ENCODE measurements at regions not wholly inside any gene's neighbourhood (a gene's known extent, or its start where the extent isn't known, plus 50 kb on each side); places are given as distances from the start of the nearest gene placed in this dataset.

DNA sequence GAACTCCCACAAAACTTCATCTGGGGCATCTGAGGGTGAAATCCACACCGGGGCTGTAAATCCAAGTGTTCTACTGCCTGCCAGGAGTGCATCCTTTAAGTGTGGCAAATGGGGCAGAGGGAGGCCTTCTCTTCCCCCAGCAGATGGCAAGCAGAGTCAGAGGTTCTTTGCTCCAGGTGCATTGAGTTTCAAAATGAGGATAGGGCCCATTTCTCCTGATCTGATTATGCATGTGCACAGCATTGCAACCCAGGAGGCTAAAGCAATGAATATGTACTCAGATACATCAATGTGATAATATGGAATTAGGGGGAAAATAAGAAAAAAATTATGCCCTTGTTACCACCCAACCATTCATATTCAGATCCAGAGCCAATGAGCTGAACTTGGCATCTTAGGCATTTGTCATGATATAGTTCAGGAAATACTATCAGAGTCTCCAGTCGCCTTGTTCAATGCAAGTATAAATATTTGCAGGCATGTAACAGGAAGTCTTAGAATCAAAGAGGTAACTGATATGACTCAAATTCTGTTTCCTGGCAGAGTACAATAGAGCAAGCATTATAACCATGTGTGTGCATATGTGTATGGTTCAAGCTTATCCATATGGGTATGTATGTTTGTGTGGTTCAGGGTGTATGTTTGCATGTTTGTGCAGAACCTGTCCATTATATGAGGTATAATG, 473.8 kb upstream of the PKN2 start:
- FAIRE-seq (no peak), DNase-seq (ENCODE audit: insufficient read length, low spot score) (no peak)
- no peak for TF ChIP-seq POLR2A (IDR thresholded peaks at IDR 0.05; ENCODE audit: low read depth, low read length)

DNA sequence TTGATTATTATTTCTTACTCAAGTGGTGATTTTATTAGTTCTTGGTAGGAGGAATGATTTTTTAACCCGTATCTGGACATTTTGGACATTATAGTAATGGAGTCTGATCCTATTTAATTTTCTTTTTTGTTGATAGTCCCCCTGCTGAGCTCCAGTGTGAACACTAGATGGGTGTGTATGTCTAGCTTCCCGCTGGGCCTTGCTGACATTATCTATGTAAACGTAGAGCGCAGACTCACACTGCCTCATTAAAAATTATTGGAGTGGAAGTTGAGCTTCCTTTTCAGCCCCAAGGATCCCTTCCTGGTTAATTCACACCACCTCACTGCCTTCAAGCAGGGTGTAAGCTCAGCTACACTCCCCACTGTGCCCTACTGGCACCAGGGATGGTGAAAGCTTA, 467.6 kb upstream of the PKN2 start:
- FAIRE-seq (no peak), DNase-seq (ENCODE audit: insufficient read length, low spot score) (no peak)
- TF ChIP-seq POLR2A (IDR thresholded peaks at IDR 0.05; ENCODE audit: low read depth, low read length), result no peak

DNA sequence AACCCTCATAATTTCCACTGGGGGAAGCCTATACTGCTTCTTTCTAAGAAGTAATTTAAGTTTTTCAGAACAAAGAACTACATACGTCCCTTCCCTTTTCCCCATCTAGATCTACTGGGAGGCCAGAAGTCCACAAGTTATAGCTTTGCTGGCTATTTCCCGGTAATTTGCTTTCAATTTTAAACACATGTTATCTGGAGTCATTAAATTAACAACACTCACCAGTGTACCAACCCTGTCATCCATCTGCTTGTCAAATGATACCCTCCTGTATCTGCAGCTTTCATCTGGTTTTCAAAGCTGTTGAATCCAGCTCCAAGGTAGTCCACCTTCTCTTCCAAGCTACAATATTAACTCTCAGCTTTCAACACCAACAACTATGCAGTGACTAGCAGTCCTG, 466.7 kb upstream of the PKN2 start:
- no peak for DNase-seq (ENCODE audit: insufficient read length, low spot score)
- TF ChIP-seq POLR2A (IDR thresholded peaks at IDR 0.05; ENCODE audit: low read depth, low read length), result no peak
- FAIRE-seq, result no peak

DNA sequence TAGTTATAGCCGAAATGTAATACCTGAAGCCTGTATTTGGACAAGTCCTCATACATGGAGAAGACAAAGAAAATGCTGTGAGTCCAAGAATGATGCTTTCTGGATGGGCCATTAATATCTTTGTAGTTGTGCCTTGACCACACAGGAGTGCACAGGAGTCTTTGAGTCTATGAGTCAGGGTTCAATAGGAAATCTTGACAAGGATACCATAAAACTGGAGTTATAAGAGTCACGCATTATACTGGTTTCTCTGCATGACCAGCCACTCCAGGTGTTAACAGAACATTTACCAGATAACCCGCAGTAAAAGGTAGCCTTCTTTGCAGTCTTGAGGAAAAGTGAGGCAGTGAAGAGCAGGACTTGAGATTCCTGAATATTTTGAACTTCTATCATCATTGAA, 464.6 kb upstream of the PKN2 start:
- no peak for TF ChIP-seq POLR2A (IDR thresholded peaks at IDR 0.05; ENCODE audit: low read depth, low read length)
- FAIRE-seq, result no peak
- DNase-seq (ENCODE audit: insufficient read length, low spot score), result no peak

DNA sequence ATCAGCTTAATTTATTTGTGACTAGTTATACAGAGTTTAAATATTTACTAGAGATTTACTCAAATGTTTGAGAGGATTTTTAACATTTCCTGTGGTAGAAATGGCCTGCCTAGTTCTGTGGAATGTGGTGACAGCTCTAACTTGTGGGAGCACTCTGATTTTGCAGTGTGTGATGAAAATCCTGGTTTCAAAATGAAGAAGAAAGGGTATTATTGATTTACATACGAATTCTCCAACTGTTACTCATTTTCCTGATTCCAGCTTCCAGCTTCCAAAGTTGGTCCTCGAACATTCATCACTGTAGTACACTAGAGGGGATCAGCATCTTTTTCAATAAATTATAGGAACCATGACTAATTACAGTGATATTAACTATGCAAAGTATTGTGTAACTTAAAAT, 462.7 kb upstream of the PKN2 start:
- no peak for FAIRE-seq
- DNase-seq (ENCODE audit: insufficient read length, low spot score), result no peak
- TF ChIP-seq POLR2A (IDR thresholded peaks at IDR 0.05; ENCODE audit: low read depth, low read length), result no peak

DNA sequence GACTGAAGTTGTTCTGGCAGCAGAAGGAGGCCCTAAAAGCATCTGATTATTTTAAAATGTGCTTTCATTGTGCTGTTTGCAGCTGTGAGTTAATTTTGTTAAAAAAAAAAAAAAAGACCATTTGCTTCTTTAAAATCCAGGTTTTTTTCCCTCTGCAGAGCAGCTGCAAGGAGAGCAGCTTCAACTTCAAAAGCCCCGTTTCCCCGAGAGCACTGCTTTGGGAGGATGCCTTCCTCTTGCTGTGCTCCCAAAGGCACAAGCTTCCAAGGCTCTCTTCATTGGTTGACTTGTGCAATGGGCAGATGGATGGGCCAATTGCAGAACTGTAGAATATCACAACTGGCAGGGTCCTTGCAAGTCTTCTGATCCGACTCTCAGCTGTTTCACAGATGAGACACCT, 459.2 kb upstream of the PKN2 start:
- FAIRE-seq, result no peak
- no peak for TF ChIP-seq POLR2A (IDR thresholded peaks at IDR 0.05; ENCODE audit: low read depth, low read length)
- DNase-seq (ENCODE audit: insufficient read length, low spot score), result no peak

DNA sequence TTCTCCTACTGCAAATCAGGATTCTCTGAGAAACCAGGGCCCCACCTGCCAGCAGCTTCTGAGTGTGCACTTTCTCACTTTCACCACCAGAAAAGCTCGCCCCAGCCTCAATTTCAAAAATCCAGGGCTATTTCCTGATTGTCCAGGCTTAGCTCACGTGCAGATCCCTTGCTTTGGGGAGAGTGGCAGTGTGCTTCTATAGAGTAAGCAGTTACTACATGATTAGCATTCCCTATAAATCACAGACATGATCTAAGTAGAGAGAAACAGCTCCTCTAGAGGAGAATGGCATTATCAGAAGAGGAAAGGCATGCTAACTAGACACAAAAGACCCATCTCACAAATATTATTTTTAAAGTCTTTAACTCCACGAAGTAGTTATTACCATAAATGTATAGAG, 456.0 kb upstream of the PKN2 start:
- TF ChIP-seq POLR2A (IDR thresholded peaks at IDR 0.05; ENCODE audit: low read depth, low read length), result no peak
- no peak for DNase-seq (ENCODE audit: insufficient read length, low spot score)
- no peak for FAIRE-seq

DNA sequence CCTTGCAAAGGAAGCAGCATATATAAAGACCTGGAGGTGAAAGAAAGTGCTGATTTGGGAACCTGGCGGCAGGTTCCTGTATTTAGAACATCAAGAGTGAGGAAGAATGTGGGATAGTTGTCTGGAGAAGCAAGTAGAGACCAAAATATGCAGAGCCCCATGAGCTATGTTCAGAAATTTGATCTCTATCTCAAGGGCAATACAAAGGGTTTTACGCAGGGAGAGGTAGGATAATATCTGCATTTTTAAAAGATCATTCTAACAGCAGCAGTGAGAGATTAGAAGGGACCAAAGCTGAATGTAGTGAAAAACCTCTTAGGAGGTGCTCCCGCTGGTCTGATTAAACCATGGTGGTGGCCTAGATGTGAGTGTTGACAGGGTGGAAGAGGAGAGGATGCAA, 453.9 kb upstream of the PKN2 start:
- no peak for TF ChIP-seq POLR2A (IDR thresholded peaks at IDR 0.05; ENCODE audit: low read depth, low read length)
- DNase-seq (ENCODE audit: insufficient read length, low spot score) (no peak), FAIRE-seq (no peak)

DNA sequence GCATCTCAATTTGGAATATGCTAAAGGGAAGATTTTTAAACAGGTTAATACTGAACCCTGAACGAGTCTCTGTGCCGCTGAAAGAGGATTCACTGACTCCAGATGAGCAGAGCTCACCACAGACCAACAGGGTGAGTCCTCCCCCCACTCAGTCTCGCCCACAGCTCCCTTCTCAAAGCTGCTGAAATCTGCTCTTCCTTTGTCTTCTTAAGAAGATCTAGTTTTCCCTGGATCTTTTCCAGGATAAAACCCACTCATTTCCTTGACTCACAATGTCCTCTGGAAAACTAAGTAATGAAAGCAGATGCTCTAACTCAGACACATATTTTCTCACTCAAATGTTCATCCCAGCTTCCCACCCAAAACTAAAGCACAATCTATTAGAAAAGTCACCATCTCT, 447.0 kb upstream of the PKN2 start:
- TF ChIP-seq POLR2A (IDR thresholded peaks at IDR 0.05; ENCODE audit: low read depth, low read length), result no peak
- FAIRE-seq (no peak), DNase-seq (ENCODE audit: insufficient read length, low spot score) (no peak)

DNA sequence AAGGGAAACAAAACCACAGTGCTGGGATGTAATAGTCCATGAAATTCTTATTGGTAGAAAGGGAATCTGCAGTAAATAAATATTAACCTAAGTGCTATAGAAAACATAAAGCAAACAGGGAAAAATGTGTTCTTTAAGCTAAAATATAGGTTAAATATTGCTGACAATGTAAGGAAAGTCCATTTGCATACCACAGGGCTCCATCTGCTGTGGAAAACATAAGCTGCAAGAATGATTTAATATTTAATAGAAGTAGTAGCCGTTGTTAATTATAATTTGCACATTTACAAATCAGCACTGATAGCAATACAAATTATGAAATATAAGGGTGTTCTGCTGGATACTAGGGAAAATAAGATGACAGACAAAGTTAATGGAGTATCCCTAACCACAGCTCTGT, 444.9 kb upstream of the PKN2 start:
- FAIRE-seq (no peak), DNase-seq (ENCODE audit: insufficient read length, low spot score) (no peak)
- TF ChIP-seq POLR2A (IDR thresholded peaks at IDR 0.05; ENCODE audit: low read depth, low read length), result no peak

DNA sequence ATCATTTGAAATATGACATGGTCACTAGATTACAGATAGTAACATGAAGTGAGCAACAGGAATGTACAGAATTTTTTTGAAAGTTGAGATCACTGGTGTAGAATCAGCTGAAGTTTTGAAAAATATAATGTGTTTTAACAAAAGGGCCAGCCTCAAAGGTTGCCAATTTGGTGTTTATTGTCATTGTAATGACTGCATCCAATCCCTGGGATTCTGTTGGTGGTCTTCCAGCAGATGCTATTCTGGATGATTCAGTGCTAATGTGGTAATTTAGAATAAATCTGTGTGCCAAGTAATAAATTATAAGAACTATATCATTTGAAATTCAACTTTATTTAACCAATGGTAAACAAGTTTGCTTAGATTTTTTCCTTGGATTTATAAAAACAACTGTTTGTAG, 436.4 kb upstream of the PKN2 start:
- FAIRE-seq (no peak), DNase-seq (ENCODE audit: insufficient read length, low spot score) (no peak)
- no peak for TF ChIP-seq POLR2A (IDR thresholded peaks at IDR 0.05; ENCODE audit: low read depth, low read length)

DNA sequence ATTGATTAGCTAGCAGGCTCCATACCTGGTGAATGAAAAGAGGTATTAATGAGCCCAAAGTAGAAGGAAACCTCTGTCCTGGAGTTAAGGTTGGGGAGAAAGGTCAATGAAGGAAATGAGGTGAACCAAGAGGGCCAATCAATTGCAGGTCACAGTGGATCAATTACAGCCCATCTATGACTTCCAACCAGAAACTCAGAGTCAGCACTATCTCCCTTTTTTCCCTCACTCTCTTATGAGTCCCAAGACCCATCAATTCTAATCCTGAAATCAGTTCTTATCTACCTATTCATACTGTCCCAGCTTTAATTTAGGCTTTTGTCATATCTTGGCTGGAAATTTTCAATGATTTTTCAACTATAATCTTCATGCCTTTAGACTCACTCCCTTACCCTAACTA, 433.2 kb upstream of the PKN2 start:
- DNase-seq (ENCODE audit: insufficient read length, low spot score) (no peak), FAIRE-seq (no peak)
- TF ChIP-seq POLR2A (IDR thresholded peaks at IDR 0.05; ENCODE audit: low read depth, low read length), result no peak

DNA sequence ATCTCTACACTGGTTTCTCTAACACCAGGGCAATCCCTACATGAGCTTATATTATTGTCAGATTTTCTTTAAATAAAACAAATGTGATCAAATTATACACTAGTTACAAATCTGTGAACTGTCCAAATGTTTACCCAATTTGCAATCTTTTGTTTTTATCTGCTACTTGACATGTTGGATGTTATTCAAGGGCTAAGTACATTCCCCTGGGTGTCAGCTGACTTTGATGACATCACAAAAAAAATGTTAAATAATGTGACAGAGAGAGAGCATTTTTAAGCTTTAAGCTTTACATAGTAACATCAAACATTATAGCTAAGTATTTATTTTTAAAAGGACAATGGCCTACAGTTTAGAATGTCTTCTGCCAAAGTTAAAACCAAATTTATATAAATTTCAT, 431.3 kb upstream of the PKN2 start:
- FAIRE-seq (no peak), DNase-seq (ENCODE audit: insufficient read length, low spot score) (no peak)
- no peak for TF ChIP-seq POLR2A (IDR thresholded peaks at IDR 0.05; ENCODE audit: low read depth, low read length)

DNA sequence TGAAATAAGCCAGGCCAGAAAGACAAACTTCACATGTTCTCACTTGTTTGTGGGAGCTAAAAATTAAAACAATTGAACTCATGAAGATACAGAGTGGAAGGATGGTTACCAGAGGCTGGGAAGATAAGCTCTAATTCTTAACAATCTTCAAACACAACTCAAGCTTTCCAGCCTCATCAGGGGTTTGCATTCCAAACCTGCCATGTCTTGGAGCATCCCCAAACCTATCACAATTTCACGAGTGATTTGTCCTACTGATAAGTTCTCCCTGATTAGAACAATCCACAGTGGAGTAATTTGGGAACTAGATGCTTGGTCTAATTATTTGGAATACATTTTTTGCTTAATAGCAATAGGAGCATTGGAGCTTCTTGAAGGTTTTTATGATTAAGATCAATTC, 418.5 kb upstream of the PKN2 start:
- DNase-seq (ENCODE audit: insufficient read length, low spot score) (no peak), FAIRE-seq (no peak)
- TF ChIP-seq POLR2A (IDR thresholded peaks at IDR 0.05; ENCODE audit: low read depth, low read length), result no peak

DNA sequence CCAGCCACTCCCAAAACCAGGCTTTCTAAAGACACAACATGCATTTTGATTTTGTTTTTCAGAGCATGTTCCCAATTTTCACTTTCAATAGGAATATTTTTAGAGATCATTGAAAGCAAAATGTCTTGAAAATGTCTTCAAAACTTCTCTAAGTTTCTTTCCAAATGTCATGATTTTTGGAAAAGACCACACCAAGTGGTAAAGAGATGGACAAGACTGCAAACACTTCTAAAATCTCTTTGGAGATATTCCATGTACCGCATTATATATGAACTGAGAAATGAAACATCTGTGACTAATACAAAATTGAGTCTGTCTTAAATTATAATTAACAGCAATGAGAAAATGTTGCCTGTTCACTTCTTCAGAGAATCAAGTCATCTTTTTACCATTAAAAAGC, 418.0 kb upstream of the PKN2 start:
- DNase-seq (ENCODE audit: insufficient read length, low spot score) (no peak), FAIRE-seq (no peak)
- TF ChIP-seq POLR2A (IDR thresholded peaks at IDR 0.05; ENCODE audit: low read depth, low read length), result no peak

DNA sequence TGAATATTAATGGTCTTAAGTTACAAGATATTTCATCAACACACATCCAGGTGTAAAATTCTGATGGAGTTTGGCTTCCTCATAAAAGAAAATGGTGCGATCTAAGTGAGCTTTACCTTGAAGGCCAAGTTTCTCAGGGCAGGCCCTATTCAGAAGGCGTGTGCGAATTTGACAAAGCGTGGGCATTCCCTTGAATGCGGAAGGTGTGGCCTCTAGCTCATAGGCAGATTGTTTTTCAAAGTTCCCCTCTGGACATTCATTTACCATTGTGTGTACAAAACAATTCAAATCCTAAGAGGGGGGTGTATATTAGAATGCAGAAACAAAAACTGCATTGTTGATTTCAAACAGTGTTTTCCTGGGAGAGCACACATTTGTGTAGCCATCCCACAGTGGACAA, 411.9 kb upstream of the PKN2 start:
- no peak for TF ChIP-seq POLR2A (IDR thresholded peaks at IDR 0.05; ENCODE audit: low read depth, low read length)
- FAIRE-seq, result no peak
- no peak for DNase-seq (ENCODE audit: insufficient read length, low spot score)
